Neural progenitor cell (in vitro differentiated cells): ENCODE measurements at regions not wholly inside any gene's neighbourhood (a gene's known extent, or its start where the extent isn't known, plus 50 kb on each side); places are given as distances from the start of the nearest gene placed in this dataset.

ENCODE experiments used
- EZH2 ChIP-seq: fragments of 200-600 bp; sonication (generic); IDR thresholded peaks from 2 replicates; pipeline ENCODE4 v1.6.1; 2017; ENCODE audit warnings: antibody characterized with exemption, mild to moderate bottlenecking, moderate library complexity
- EZH2phosphoT487 ChIP-seq: fragments of 200-600 bp; sonication (generic); IDR thresholded peaks from 2 replicates; pipeline ENCODE4 v1.6.1; 2017; ENCODE audit warnings: antibody characterized with exemption
- TF ChIP-seq, protein P1 (sequence below): fragments of 200-600 bp; sonication (generic); IDR thresholded peaks from 2 replicates; pipeline ENCODE4 v1.5.1; 2017; ENCODE audit warnings: antibody characterized with exemption, mild to moderate bottlenecking

GRCh38 chr12:107247650-107248049 is 154.3 kb upstream of the CRY1 start:
- TF ChIP-seq, protein P1, sequence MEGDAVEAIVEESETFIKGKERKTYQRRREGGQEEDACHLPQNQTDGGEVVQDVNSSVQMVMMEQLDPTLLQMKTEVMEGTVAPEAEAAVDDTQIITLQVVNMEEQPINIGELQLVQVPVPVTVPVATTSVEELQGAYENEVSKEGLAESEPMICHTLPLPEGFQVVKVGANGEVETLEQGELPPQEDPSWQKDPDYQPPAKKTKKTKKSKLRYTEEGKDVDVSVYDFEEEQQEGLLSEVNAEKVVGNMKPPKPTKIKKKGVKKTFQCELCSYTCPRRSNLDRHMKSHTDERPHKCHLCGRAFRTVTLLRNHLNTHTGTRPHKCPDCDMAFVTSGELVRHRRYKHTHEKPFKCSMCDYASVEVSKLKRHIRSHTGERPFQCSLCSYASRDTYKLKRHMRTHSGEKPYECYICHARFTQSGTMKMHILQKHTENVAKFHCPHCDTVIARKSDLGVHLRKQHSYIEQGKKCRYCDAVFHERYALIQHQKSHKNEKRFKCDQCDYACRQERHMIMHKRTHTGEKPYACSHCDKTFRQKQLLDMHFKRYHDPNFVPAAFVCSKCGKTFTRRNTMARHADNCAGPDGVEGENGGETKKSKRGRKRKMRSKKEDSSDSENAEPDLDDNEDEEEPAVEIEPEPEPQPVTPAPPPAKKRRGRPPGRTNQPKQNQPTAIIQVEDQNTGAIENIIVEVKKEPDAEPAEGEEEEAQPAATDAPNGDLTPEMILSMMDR = no peak
- TF ChIP-seq EZH2 (no peak), EZH2phosphoT487 (no peak)
